ENCODE measurements at regions not wholly inside any gene's neighbourhood (a gene's known extent, or its start where the extent isn't known, plus 50 kb on each side); places are given as distances from the start of the nearest gene placed in this dataset.
"Not testable (repeated sequence)": the region's sequence is repeated elsewhere in the genome, so short reads cannot be mapped to it uniquely, and the experiment has no call there.

GRCh38 chr1:182331387-182331786 is 60.2 kb downstream of the GLUL start:
- no peak for DNase-seq

GRCh38 chr1:182330303-182330702 is 61.3 kb downstream of the GLUL start:
- DNase-seq, result no peak

- DNase-seq, result no peak
These were observed 62.1 kb downstream of the GLUL start for GRCh38 chr1:182329471-182329870.

- DNase-seq, result no peak
These were observed 63.0 kb downstream of the GLUL start for GRCh38 chr1:182328591-182328990.

GRCh38 chr1:182325339-182325738 is 66.3 kb downstream of the GLUL start:
- no peak for DNase-seq

GRCh38 chr1:182321532-182321931 is 70.1 kb downstream of the GLUL start:
- DNase-seq, result not testable (repeated sequence)

GRCh38 chr1:182317611-182318161 is 73.9 kb downstream of the GLUL start:
- DNase-seq, result peak in 2 of 14 donors; percentile 20 to 85

GRCh38 chr1:182316454-182316853 is 75.1 kb downstream of the GLUL start:
- DNase-seq, result not testable (repeated sequence)

GRCh38 chr1:182315167-182315556 is 76.4 kb downstream of the GLUL start:
- no peak for DNase-seq

- DNase-seq, result no peak
These were observed 81.8 kb downstream of the GLUL start for GRCh38 chr1:182309631-182310351.

- no peak for DNase-seq
These were observed 82.8 kb downstream of the GLUL start for GRCh38 chr1:182308826-182309225.

- DNase-seq, result not testable (repeated sequence)
These were observed 84.1 kb downstream of the GLUL start for GRCh38 chr1:182307486-182307885.

GRCh38 chr1:182305861-182306260 is 85.7 kb downstream of the GLUL start:
- no peak for DNase-seq

GRCh38 chr1:182304627-182305026 is 87.0 kb downstream of the GLUL start:
- DNase-seq, result no peak

- DNase-seq, result no peak
These were observed 87.4 kb downstream of the GLUL start for GRCh38 chr1:182304218-182304617.

- no peak for DNase-seq
These were observed 87.8 kb downstream of the GLUL start for GRCh38 chr1:182303778-182304177.

GRCh38 chr1:182301467-182302198 is 90.0 kb downstream of the GLUL start:
- peak in 10 of 14 donors; percentile 4 to 63 (median 48) for DNase-seq

- DNase-seq, result no peak
These were observed 90.6 kb downstream of the GLUL start for GRCh38 chr1:182301026-182301436.

- peak in 10 of 14 donors; percentile 12 to 63 (median 30) for DNase-seq
These were observed 91.6 kb downstream of the GLUL start for GRCh38 chr1:182299728-182300616.

GRCh38 chr1:182299054-182299727 is 92.4 kb downstream of the GLUL start:
- DNase-seq, result not testable (repeated sequence)

- DNase-seq, result no peak
These were observed 94.3 kb downstream of the GLUL start for GRCh38 chr1:182297335-182297734.

- DNase-seq, result no peak
These were observed 95.9 kb downstream of the GLUL start for GRCh38 chr1:182295697-182296096.

Measured in C1 segment of cervical spinal cord (tissue), 14 donors.